ENCODE measurements at regions not wholly inside any gene's neighbourhood (a gene's known extent, or its start where the extent isn't known, plus 50 kb on each side); places are given as distances from the start of the nearest gene placed in this dataset.
A peak's percentile ranks its signal among the peaks of the same experiment; 100 is the strongest.

DNA sequence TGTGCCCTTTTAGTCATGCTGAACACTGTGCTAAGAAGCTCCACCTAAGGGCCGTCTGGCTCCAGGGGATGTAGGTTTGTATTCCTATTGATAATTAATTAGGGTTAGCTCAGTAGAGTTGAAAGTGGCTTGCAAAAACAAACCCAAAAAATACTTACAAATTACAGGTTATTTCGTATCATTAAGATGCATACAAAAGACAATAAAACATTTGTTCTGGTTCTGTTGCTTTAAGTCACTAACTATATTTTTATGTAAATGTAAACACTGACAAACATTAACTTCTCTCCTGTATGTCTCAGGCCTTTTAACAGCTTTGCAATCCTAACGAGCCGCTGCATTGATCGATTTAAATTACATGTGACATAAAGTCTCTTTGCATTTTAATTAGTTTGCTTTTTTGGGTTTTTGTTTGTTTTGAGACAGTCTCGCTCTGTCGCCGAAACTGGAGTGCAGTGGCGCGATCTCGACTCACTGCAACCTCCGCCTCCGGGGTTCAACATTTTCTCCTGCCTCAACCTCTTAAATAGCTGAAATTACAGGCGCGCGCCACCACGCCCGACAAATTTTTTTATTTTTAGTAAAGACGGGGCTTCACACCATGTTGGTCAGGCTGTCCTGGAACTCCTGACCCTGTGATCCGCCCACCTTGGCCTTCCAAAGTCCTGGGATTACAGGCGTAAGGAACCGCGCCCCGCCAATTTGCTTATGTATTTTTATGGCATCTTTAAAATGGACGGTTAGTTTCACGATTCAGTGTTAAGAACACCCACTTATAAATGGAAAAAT lies 110.9 kb downstream of the HFE start:
- peak; percentile 50 for DNase-seq

GRCh38 chr6:26198722-26199056 lies 111.5 kb downstream of the HFE start:
- no peak for DNase-seq

- peak; percentile 87 for DNase-seq
These were observed 112.0 kb downstream of the HFE start for GRCh38 chr6:26199057-26199772.

DNA sequence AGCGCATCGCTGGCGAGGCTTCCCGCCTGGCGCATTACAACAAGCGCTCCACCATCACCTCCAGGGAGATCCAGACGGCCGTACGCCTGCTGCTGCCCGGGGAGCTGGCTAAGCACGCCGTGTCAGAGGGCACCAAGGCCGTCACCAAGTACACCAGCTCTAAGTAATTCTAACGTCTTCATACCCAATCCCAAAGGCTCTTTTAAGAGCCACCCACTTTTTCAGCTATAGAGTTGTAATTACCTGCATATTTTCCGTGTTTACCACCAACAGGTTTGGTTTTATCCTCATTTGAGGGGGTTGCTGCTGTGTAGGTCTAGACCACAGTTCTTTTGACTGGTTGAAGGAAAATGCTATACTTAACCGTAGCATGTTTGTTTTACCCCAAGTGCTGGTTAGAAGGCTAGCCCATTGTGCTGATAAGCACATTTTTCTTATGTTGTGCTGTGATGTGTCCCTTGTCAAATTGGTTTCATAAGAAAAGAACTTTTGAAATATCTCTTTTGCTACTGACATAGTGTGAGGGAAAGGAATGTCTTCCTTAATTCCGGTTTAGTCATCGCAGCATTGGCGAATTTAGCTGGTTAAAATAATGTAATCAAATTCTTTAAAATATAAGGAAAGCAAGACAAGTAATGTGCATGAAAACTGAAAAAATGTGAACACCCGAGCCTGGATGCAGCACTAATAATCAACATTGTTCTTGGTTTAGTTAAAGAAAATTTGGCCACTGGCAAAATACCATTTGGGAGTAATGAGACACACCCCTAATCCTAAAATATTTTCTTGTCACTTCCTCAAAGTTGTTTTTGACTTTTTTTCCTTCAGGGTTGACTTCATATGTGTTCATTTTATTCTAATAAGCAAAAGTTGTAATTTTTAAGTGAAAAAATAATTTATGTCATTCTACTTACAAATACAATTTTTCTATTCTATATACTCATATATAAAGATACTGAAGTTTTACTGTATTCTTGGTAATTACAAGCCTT lies 112.8 kb downstream of the HFE start:
- DNase-seq: no peak

GRCh38 chr6:26200918-26201721 lies 113.9 kb downstream of the HFE start:
- DNase-seq: no peak

- no peak for DNase-seq
These were observed 115.0 kb downstream of the HFE start for GRCh38 chr6:26202201-26202611.

DNA sequence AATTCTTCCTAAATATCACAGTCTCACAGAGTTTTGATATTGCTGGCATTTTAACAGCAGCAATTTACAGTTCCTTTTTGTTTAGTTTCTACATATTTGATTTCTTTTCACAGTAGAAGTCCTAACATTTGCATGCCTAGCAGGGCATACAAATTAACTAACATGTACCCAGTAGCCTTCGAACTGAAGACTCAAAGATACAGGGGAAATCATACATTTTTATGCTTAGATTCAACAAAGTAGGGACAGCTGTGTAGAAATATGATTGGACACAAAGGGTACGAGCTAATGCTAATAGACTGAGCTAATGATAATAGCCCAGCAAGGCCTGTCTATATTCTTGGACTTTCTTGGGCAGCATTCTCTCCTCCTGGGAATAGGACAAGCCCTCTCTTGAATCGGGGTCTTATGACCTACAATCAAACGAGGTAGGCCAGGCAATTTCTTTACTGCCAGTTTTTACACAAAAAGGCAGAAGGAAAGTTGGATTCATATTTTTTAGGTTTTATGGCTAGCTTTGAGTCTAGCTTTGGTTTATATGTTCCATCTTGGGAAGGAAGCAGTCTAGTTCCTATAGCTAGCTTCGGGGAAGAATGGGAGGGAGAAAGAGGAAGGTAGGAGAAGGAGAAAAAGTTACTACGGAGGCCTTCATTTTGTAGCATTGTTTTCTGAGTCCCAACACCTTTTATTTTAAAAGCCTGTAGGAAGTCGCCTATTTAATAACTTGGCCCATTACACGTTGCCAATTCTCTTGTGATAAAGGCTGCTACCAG lies 115.8 kb downstream of the HFE start:
- no peak for DNase-seq

DNA sequence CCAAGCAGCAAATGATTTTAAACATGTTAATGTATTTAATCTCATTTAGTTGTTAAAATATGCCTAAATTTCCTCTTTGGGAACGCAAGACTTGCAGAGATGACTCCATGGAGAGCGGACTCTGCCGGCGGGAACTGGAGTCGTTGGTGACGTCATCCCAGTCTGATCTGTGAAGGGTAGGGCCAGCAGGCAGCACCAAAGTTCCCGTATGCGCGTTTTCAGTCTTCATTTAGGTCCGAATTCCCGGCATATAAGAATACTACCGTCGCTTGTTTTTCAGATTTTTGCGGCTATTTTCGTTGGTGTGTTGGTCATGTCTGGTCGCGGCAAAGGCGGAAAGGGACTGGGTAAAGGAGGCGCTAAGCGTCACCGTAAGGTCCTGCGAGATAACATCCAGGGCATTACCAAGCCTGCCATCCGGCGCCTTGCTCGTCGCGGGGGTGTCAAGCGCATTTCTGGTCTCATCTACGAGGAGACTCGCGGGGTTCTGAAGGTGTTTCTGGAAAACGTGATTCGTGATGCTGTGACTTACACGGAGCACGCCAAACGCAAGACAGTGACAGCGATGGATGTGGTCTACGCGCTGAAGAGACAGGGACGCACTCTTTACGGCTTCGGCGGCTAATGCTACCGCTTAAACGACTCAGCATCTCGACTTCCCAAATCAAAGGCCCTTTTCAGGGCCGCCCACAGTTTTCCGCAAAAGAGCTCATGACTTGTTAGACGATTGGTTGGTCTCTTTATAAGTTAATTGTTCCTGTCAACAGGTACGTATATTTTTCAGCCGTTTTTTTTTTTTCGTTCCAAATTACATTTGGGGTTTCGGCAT lies 117.3 kb downstream of the HFE start:
- peak; percentile 95 for DNase-seq

DNA sequence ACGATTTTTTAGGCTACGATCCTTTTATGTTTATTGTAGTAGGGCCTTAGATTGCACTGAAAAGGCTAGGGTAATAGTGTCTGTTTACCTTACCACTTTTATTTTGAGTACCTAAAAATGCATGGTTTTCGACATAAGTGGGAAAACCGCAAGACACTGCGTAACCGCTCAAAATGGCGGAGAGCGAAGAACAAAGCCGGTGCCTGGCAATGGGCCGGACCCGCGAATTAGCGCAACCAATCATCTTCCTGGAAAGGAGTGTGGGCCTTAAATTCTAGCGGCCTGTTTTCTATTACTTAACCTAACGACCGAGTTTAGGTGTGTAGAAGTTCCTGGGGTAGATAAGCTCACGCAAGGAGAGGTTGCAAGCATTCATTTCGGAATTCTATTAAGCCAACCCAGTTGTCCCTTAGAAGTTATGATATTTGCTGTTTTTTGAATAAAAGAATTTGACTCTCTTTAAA lies 118.0 kb downstream of the HFE start:
- peak; percentile 82 for DNase-seq

- no peak for DNase-seq
These were observed 118.7 kb downstream of the HFE start for GRCh38 chr6:26205625-26206574.

- DNase-seq: no peak
These were observed 119.9 kb downstream of the HFE start for GRCh38 chr6:26206868-26207801.

GRCh38 chr6:26211963-26212362 lies 124.7 kb downstream of the HFE start:
- DNase-seq: no peak

GRCh38 chr6:26213334-26214075 lies 126.3 kb downstream of the HFE start:
- DNase-seq: no peak

DNA sequence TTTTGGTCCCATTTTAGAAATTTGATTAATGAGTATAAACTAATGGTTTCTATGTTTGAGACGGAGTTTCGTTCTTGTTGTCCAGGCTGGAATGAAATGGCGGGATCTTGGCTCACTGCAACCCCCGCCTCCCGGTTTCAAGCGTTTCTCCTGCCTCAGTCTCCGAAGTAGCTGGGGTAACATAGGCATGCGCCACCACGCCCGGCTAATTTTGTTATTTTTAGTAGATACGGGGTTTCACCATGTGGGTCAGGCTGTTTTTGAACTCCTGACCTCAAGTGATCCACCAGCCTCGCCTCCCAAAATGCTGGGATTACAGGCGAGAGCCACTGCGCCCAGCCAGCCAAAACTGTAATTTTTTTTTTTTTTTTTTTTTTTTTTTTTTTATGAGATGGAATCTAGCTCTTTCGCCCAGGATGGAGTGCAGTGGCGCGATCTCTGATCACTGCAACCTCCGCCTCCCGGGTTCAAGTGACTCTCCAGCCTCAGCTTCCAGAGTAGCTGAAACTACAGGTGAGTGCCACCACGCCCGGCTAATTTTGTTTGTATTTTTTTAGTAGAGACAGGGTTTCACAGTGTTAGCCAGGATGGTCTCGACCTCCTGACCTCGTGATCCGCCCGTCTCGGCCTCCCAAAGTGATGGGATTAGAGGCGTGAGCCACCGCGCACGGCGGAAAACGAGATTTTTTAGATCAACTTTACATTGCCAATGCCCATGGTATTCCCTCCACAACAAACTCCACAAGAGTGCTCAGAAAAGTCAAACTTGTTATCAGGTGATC lies 127.8 kb downstream of the HFE start:
- DNase-seq: no peak

DNA sequence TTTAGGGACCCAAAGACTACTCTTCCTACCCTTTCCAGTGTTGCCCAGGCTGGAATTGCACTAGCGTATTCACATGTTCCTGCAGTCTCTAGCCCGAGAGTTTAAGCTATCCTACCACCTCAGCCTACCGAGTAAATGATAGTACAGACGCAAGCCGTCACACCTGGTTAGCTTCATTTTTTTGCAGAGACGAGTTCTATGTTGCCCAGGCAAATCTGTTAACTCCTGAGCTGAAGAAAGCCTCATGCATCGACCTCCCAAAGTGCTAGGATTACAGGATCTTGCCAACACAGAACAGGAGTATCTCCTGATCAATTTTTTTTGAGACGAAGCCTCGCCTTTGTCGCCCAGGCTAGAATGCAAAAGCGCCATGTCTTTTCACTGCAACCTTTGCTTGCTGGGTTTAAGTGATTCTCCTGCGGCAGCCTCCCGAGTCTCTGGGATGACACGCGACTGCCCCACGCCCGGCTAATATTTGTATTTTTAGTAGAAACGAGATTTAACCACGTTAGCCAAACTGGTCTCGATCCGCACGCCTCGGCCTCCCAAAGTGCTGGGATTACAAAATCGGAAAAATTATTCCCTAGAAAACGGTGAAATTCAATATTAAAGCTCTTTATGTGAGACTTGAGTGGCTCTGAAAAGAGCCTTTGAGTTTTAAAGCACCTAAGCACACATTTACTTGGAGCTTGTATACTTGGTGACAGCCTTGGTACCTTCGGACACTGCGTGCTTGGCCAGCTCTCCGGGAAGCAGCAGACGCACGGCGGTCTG lies 128.5 kb downstream of the HFE start:
- DNase-seq: no peak

Measured in NK-92 treated with Interleukin-12 subunit alpha and Interleukin-12 subunit beta, amount 100 ng/mL, for 24 hours (cell line).